Left cardiac atrium (tissue), 4 donors: ENCODE measurements at regions not wholly inside any gene's neighbourhood (a gene's known extent, or its start where the extent isn't known, plus 50 kb on each side); places are given as distances from the start of the nearest gene placed in this dataset.

Source experiments
- ATAC-seq, 2 donors: fragments of 200-7000 bp; cut with Tn5 transposase; one replicate each; pipeline ENCODE4 v1.9.1; 2020; ENCODE audit warnings: mild to moderate bottlenecking in 2 of 2, moderate library complexity in 2 of 2
- DNase-seq: peaks from one replicate; pipeline ENCODE4 v3.0.0-alpha.2; 2020
- intact Hi-C, 2 donors: fragments of 100-400 bp; cut with DNase I; formaldehyde crosslinking; loops; one replicate each; pipeline versions ENCODE4 v1.14.1 to v1.15.1; 2022 to 2023
- donor health status: DM: no; HTN: yes; CAD: no.
- donor health status: DM: no; HTN: yes; CAD: no; lungs with severe emphysema.
- donor health status: DM: yes; HTN: yes; CAD: no.
- donor health status: Dilated cardiomyopathy.

GRCh38 chr22:48695731-48696305 lies 1131.9 kb downstream of the BRD1 start:
- DNase-seq, result no peak
- intact Hi-C loops, result no loop called here
- ATAC-seq, result no peak

GRCh38 chr22:48695251-48695650 lies 1132.4 kb downstream of the BRD1 start:
- DNase-seq (peak; percentile 12), ATAC-seq (no peak)
- intact Hi-C loops, result no loop called here

GRCh38 chr22:48694296-48694883 lies 1133.3 kb downstream of the BRD1 start:
- intact Hi-C loops, result no loop called here
- DNase-seq (no peak), ATAC-seq (no peak)

GRCh38 chr22:48693377-48694135 lies 1134.1 kb downstream of the BRD1 start:
- intact Hi-C loops, result no loop called here
- no peak for DNase-seq
- ATAC-seq, result no peak

GRCh38 chr22:48692734-48693376 lies 1134.8 kb downstream of the BRD1 start:
- ATAC-seq, result no peak
- intact Hi-C loops, result no loop called here
- DNase-seq, result peak; percentile 18

GRCh38 chr22:48691431-48691851 lies 1136.2 kb downstream of the BRD1 start:
- ATAC-seq (no peak), DNase-seq (no peak)
- intact Hi-C loops, result no loop called here

GRCh38 chr22:48690583-48691317 lies 1136.9 kb downstream of the BRD1 start:
- ATAC-seq (no peak), DNase-seq (no peak)
- intact Hi-C loops, result no loop called here

- no peak for ATAC-seq
- intact Hi-C loops, result no loop called here
- no peak for DNase-seq
These were observed 1138.5 kb downstream of the BRD1 start for GRCh38 chr22:48689206-48689605.

GRCh38 chr22:48688366-48688765 lies 1139.3 kb downstream of the BRD1 start:
- DNase-seq, result no peak
- ATAC-seq, result no peak
- intact Hi-C loops, result no loop called here

GRCh38 chr22:48687606-48688005 lies 1140.1 kb downstream of the BRD1 start:
- DNase-seq (no peak), ATAC-seq (no peak)
- intact Hi-C loops, result no loop called here

- intact Hi-C loops, result no loop called here
- DNase-seq (no peak), ATAC-seq (no peak)
These were observed 1140.9 kb downstream of the BRD1 start for GRCh38 chr22:48686694-48687302.

- ATAC-seq (no peak), DNase-seq (no peak)
- intact Hi-C loops, result no loop called here
These were observed 1141.9 kb downstream of the BRD1 start for GRCh38 chr22:48685767-48686166.

GRCh38 chr22:48683640-48684039 lies 1144.0 kb downstream of the BRD1 start:
- ATAC-seq (no peak), DNase-seq (no peak)
- intact Hi-C loops, result no loop called here

GRCh38 chr22:48682504-48682903 lies 1145.2 kb downstream of the BRD1 start:
- ATAC-seq (no peak), DNase-seq (no peak)
- intact Hi-C loops, result no loop called here

- intact Hi-C loops, result no loop called here
- no peak for ATAC-seq
- DNase-seq, result no peak
These were observed 1147.1 kb downstream of the BRD1 start for GRCh38 chr22:48680601-48681000.

- intact Hi-C loops, result no loop called here
- peak; percentile 12 for DNase-seq
- ATAC-seq, result no peak
These were observed 1147.8 kb downstream of the BRD1 start for GRCh38 chr22:48679656-48680555.

GRCh38 chr22:48678171-48679135 lies 1149.2 kb downstream of the BRD1 start:
- DNase-seq, result peak; percentile 15

More at GRCh38 chr22:48678171-48679135, 1149.2 kb downstream of the BRD1 start:
- intact Hi-C loops, result no loop called here
- ATAC-seq, result no peak
